Thymus (tissue), 11 donors: ENCODE measurements at regions not wholly inside any gene's neighbourhood (a gene's known extent, or its start where the extent isn't known, plus 50 kb on each side); places are given as distances from the start of the nearest gene placed in this dataset.

ENCODE experiments used
- DNase-seq, 9 donors: peaks; one replicate each; pipeline ENCODE4 v3.0.0-alpha.2; 2013; ENCODE audit warnings: low spot score in 9 of 9, low read depth in 6 of 9, missing footprints in 1 of 9
- H3K27ac ChIP-seq, 2 donors: one replicate each; pipeline ENCODE4 v1.5.1; 2013; ENCODE audit warnings: control low read depth in 1 of 2, low read depth in 1 of 2, low read length in 1 of 2, mild to moderate bottlenecking in 1 of 2, moderate library complexity in 1 of 2
- H3K27me3 ChIP-seq, 2 donors: one replicate each; pipeline ENCODE4 v1.5.1; 2013; ENCODE audit warnings: low read length in 1 of 2; ENCODE audit not compliant: control insufficient read depth in 2 of 2, insufficient read depth in 1 of 2
- H3K36me3 ChIP-seq, 2 donors: one replicate each; pipeline ENCODE4 v1.5.1; 2013; ENCODE audit warnings: low read length in 1 of 2, mild to moderate bottlenecking in 1 of 2, moderate library complexity in 1 of 2; ENCODE audit not compliant: control insufficient read depth in 2 of 2, insufficient read depth in 2 of 2
- H3K4me1 ChIP-seq, 2 donors: one replicate each; pipeline ENCODE4 v1.5.1; 2013; ENCODE audit warnings: low read length in 2 of 2; ENCODE audit not compliant: control insufficient read depth in 2 of 2, insufficient read depth in 2 of 2
- H3K4me3 ChIP-seq, 2 donors: one replicate each; pipeline ENCODE4 v1.5.1; 2013; ENCODE audit warnings: low read length in 2 of 2, control low read depth in 1 of 2, mild to moderate bottlenecking in 1 of 2
- H3K9me3 ChIP-seq, 2 donors: one replicate each; pipeline ENCODE4 v1.5.1; 2013; ENCODE audit warnings: low read length in 1 of 2, mild to moderate bottlenecking in 1 of 2; ENCODE audit not compliant: control insufficient read depth in 2 of 2, insufficient read depth in 1 of 2
- WGBS: extraction: QIAGEN DNeasy Blood & Tissue Kit; methylation state at CpG from one replicate; pipeline ENCODE4 v1.1.7; 2013; 5-methylcytosine and 5-hydroxymethylcytosine counted together
- donor health status: healthy.

DNA sequence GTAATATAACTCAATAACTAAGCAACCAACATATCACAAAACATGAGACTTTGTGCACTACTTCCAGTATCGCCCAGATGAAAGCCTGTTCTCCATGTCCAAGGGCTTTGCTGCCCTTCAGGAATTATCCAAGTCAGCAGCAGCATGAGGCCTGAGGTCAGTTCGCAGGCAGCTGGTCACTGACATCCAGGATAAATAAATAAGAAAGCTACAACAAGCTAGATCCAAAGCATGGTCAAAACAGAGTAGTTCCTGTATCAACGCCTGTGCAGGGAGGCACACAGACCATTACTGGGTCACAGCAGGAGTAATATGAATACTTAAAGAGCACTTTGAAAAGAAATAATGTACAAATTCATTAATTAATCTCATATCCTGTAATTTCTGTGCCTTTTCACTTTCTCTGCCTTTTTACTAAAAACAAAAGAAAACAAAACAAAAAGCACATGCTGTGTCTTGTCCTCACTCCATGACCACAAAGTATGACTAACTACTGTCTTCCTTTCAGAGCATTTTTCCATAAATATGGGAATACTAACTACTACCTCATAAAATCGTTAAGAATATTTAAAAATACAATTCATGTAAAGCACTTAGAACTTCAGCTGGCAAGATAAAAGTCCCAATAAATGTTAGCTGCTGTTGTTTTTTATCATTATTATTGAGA is 374.9 kb upstream of the IRAK1BP1 start:
- H3K27me3 ChIP-seq, result no peaks in the 10 kb centered on the region
- no peaks in the 10 kb centered on the region for H3K9me3 ChIP-seq
- no peak for DNase-seq
- no peaks in the 10 kb centered on the region for H3K36me3 ChIP-seq
- H3K4me3 ChIP-seq, result no peak overlapping the region
- H3K27ac ChIP-seq, result no peak overlapping the region
- no peaks in the 10 kb centered on the region for H3K4me1 ChIP-seq
- WGBS, result 78% methylated on average over 4 of the region's 4 CpGs

DNA sequence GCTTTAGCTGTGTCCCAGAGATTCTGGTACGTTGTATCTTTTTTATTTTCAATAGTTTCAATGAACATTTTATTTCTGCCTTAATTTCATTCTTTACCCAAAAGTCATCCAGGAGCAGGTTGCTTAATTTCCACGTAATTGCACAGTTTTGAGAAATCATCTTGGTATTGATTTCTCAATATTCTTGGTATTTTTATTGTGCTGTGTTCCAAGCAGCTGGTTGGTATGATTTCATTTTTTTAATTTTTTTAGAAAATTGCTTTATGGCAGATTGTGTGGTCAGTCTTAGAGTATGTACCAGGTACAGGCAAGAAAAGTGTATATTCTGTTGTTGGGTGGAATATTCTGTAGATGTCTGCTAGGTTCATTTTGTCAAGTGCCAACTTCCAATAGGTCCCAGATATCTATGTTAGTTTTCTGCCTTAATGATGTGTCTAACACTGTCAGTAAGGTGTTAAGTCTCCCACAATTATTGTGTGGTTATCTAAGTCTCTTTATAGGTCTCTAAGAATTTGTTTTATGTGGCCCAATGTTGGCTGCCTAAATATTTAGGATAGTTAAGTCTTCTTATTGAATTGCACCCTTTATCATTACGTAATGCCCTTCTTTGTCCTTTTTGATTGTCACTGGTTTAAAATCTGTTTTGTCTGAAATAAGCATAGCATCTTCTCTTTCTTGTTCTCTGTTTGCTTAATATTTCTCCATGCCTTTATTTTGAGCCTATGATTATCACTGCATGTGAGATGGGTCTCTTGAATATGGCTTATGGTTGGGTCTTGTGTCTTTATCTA is 366.9 kb upstream of the IRAK1BP1 start:
- H3K9me3 ChIP-seq, result peaks cover 0 to 10% of the 10 kb centered on the region in 2 donors
- H3K27me3 ChIP-seq, result no peaks in the 10 kb centered on the region
- no peak overlapping the region for H3K4me3 ChIP-seq
- no peak overlapping the region for H3K27ac ChIP-seq
- DNase-seq, result no peak
- no peaks in the 10 kb centered on the region for H3K36me3 ChIP-seq
- no peaks in the 10 kb centered on the region for H3K4me1 ChIP-seq
- WGBS, result 85% methylated on average over 3 of the region's 3 CpGs

DNA sequence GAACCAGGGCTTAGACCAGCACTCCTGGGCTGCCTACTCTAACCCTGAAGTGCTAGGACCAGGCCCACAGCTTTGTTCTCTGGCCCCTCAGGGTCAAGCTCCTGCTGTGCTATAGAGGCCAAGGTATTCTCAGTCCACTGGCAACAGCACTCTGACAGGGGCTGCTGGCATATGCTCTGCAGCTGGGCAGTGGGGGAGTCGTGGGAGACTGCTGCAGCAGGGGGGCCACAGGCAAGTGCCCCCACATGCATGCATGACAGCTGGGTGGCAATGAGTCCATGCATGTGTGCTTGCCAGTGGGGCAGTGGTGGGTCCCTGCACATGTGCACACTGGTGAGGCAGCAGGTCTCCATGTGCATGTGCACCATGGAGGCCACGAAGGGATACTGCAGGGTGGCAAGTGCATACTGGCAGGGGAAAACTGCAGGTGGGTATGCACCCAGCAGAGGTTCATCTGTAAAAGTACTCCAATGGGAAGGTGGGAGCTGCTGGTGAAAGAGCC is 364.9 kb upstream of the IRAK1BP1 start:
- H3K36me3 ChIP-seq, result no peaks in the 10 kb centered on the region
- no peaks in the 10 kb centered on the region for H3K27me3 ChIP-seq
- no peak overlapping the region for H3K4me3 ChIP-seq
- no peak for DNase-seq
- WGBS, result 86% methylated on average over 2 of the region's 2 CpGs
- peaks cover 0 to 11% of the 10 kb centered on the region in 2 donors for H3K9me3 ChIP-seq
- no peak overlapping the region for H3K27ac ChIP-seq
- H3K4me1 ChIP-seq, result no peaks in the 10 kb centered on the region

DNA sequence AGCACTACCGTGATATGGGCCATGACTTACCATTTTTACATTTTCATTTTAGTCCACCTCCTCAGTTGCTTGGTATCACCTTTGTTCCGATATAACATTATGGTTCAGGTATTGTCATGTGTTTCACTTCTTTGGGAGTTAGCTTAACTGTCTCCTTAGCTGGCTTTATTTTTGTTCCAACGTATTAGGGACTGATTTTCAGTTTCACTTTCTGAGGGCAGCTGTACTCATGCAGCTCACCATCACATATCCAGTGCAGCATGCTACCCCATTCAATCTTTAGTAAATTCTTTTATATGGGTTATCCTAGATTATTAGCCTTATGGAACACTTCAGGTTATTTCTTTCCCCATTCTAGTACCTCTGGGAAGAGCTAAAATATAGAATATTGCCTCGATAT is 362.2 kb upstream of the IRAK1BP1 start:
- DNase-seq, result no peak

DNA sequence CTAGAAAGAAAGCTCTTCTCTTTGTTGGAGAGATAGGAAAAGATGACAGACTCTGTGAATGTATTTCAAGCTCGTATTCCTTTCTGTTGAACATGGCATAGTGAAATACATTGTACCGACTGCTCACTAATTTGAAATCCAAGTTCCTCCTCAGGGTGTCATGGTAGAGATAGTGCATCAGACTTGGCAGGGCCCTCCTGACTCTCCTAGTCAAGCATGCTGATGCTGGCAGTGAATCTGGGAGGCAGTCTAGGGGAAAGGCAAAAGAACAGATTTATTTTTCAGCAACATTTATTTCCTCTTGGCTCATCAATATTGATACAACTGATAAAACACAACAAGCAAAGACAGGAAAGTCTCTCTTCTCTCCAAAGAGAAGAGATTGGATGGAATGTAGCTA is 356.3 kb upstream of the IRAK1BP1 start:
- Histone ChIP-seq H3K27ac (no peak overlapping the region), H3K27me3 (no peaks in the 10 kb centered on the region), H3K4me3 (no peak overlapping the region), H3K9me3 (peaks cover 0 to 7% of the 10 kb centered on the region in 2 donors), H3K4me1 (no peaks in the 10 kb centered on the region), H3K36me3 (no peaks in the 10 kb centered on the region)
- 91% methylated on average over 2 of the region's 2 CpGs for WGBS
- DNase-seq, result no peak

More for the DNA sequence above, 362.2 kb upstream of the IRAK1BP1 start:
- WGBS, result 93% methylated on average over 4 of the region's 4 CpGs
- no peak overlapping the region for H3K4me3 ChIP-seq
- peaks cover 0 to 17% of the 10 kb centered on the region in 2 donors for H3K9me3 ChIP-seq
- H3K36me3 ChIP-seq, result no peaks in the 10 kb centered on the region
- no peaks in the 10 kb centered on the region for H3K4me1 ChIP-seq
- H3K27ac ChIP-seq, result no peak overlapping the region
- H3K27me3 ChIP-seq, result no peaks in the 10 kb centered on the region

DNA sequence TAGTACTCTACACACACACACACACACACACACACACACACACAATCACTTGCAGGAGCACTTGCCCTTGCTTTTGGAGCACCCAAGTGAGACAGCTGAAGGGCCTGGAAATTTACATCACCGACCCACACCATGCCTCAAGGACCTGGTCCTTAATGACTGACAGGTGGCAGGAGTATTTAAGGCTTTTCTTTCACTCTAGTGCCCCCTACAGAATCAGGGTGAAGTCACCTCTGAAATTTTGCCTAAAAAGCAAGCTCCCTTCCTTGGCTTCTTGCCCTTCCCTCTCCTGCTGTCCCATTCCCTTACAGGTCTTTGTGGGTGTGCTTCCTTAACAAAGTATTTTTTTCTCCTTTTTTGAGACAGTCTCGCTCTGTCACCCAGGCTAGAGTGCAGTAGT is 353.5 kb upstream of the IRAK1BP1 start:
- H3K4me1 ChIP-seq, result no peaks in the 10 kb centered on the region
- H3K27ac ChIP-seq, result no peak overlapping the region
- no peak for DNase-seq
- H3K4me3 ChIP-seq, result no peak overlapping the region
- 44% methylated on average over 2 of the region's 2 CpGs for WGBS
- H3K36me3 ChIP-seq, result no peaks in the 10 kb centered on the region
- H3K27me3 ChIP-seq, result no peaks in the 10 kb centered on the region
- no peaks in the 10 kb centered on the region for H3K9me3 ChIP-seq

DNA sequence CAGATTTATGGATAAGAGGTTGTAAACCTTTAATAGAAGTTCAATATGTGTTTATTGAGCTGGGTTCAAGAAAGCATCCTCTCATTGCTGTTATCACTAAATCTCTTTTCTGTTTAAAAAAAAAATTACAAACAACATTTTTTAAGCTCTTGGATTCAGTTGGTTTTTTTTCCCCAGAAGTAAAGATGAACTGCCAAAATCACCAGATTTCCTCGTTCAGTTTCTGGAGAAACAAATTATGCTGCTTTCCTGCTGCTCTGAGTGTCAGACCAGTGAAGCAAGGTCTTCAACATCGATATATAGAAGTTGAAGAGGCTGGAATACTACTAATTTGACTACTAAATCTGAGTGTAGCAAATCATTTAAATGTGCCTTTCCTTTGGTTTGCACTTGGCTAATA is 352.1 kb upstream of the IRAK1BP1 start:
- 66% methylated on average over 2 of the region's 2 CpGs for WGBS
- no peaks in the 10 kb centered on the region for H3K9me3 ChIP-seq
- no peak overlapping the region for H3K27ac ChIP-seq
- no peak for DNase-seq
- H3K4me3 ChIP-seq, result no peak overlapping the region
- no peaks in the 10 kb centered on the region for H3K4me1 ChIP-seq
- H3K27me3 ChIP-seq, result no peaks in the 10 kb centered on the region
- H3K36me3 ChIP-seq, result no peaks in the 10 kb centered on the region

DNA sequence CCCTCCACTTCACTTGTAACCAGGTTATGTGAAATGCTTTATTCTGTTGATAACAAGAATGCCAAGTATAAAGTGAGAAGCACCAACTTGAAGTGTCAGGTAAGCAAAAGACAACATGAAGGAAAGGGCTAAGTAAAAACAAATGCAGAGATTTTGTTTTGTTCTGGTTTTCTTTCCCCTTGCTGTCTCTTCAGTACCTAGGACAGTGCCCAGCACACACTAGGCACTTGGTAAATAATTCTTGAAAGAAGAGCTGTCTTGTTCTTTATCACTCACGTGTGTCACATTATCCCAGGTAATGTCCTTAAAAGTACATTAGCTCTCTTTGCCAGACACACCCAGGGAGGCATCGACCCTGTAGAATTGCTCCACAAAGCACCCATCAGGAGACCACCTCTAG is 350.0 kb upstream of the IRAK1BP1 start:
- Histone ChIP-seq H3K4me1 (no peaks in the 10 kb centered on the region), H3K9me3 (no peaks in the 10 kb centered on the region), H3K4me3 (no peak overlapping the region), H3K36me3 (no peaks in the 10 kb centered on the region), H3K27ac (no peak overlapping the region), H3K27me3 (no peaks in the 10 kb centered on the region)
- WGBS, result 59% methylated on average over 2 of the region's 2 CpGs
- DNase-seq, result no peak

DNA sequence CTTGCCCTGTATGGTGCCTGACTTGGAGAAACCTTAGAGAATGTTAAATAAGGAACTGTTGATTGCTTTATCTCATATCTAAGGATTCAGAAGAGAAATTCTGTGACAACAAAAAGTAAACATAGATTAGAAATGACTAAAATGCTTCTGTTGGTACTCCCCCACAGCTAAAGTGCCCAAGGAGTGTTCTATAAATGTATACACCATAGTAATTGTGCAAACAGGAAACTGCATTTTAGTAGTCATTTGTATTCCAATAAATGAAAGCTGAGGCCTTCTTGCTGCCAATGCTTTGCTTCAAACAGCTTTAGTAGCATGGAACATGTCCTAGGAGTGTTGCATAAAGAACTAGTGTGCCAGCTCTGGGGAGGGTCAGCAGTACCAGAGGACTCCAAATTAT is 343.7 kb upstream of the IRAK1BP1 start:
- DNase-seq, result no peak
- no peak overlapping the region for H3K4me3 ChIP-seq
- no peaks in the 10 kb centered on the region for H3K4me1 ChIP-seq
- H3K27me3 ChIP-seq, result no peaks in the 10 kb centered on the region
- no peaks in the 10 kb centered on the region for H3K36me3 ChIP-seq
- no peak overlapping the region for H3K27ac ChIP-seq
- H3K9me3 ChIP-seq, result no peaks in the 10 kb centered on the region
